PC-9 (cell line): ENCODE measurements at regions not wholly inside any gene's neighbourhood (a gene's known extent, or its start where the extent isn't known, plus 50 kb on each side); places are given as distances from the start of the nearest gene placed in this dataset.

Experiments used
- BruUV-seq: library from RNA; stranded (reverse); fragments of 400-500 nt; replicated peaks from 2 replicates; lab custom pipeline; 2021; lab: Mats Ljungman, UMichigan
- CTCF ChIA-PET: fragments of 300-600 bp; sonication (Branson Sonifier 250); formaldehyde crosslinking; loops from one replicate; lab custom pipeline; 2022; ENCODE audit warnings: antibody characterized with exemption; lab: Charles Lee
- POLR2A ChIA-PET: fragments of 300-600 bp; sonication (Branson Sonifier 250); formaldehyde crosslinking; loops from one replicate; lab custom pipeline; 2022; ENCODE audit warnings: antibody characterized with exemption; ENCODE audit not compliant: unreplicated experiment; lab: Charles Lee
- DNase-seq, 2 experiments: peaks; one replicate each; pipeline versions ENCODE4 v3.0.0 to v3.0.0-alpha.2; 2015 to 2022; ENCODE audit warnings: mixed read lengths in 1 of 2
- H2AFZ ChIP-seq: fragments of 200-600 bp; sonication (generic); 2 replicates; pipeline ENCODE4 v1.8.1; 2017; ENCODE audit warnings: antibody characterized with exemption
- H3F3A ChIP-seq: fragments of 200-600 bp; sonication (generic); 2 replicates; pipeline ENCODE4 v1.8.1; 2017; ENCODE audit warnings: antibody characterized with exemption, mild to moderate bottlenecking, low read depth; ENCODE audit not compliant: insufficient read depth
- H3K27ac ChIP-seq: fragments of 200-600 bp; sonication (generic); 2 replicates; pipeline ENCODE4 v1.6.1; 2016; ENCODE audit warnings: mixed run types
- H3K27me3 ChIP-seq: fragments of 200-600 bp; sonication (generic); 2 replicates; pipeline ENCODE4 v1.6.1; 2016; ENCODE audit warnings: low read depth, mixed run types; ENCODE audit not compliant: insufficient read depth
- H3K36me3 ChIP-seq: fragments of 200-600 bp; sonication (generic); 2 replicates; pipeline ENCODE4 v1.6.1; 2016; ENCODE audit warnings: low read depth, mixed run types
- H3K4me1 ChIP-seq: fragments of 200-600 bp; sonication (generic); replicated peaks from 2 replicates; pipeline ENCODE4 v1.6.1; 2016; ENCODE audit warnings: mixed run types; ENCODE audit not compliant: insufficient read depth
- H3K4me2 ChIP-seq: fragments of 200-600 bp; sonication (generic); 2 replicates; pipeline ENCODE4 v1.6.1; 2017; ENCODE audit warnings: mixed run types
- H3K4me3 ChIP-seq: fragments of 200-600 bp; sonication (generic); 2 replicates; pipeline ENCODE4 v1.6.1; 2016; ENCODE audit warnings: mixed run types
- H3K79me2 ChIP-seq: fragments of 200-600 bp; sonication (generic); 2 replicates; pipeline ENCODE4 v1.6.1; 2017; ENCODE audit warnings: low read depth, mixed run types
- H3K9me2 ChIP-seq: fragments of 200-600 bp; sonication (generic); 2 replicates; pipeline ENCODE4 v1.8.1; 2017; ENCODE audit warnings: mild to moderate bottlenecking; ENCODE audit not compliant: insufficient read depth
- H3K9me3 ChIP-seq: fragments of 200-600 bp; sonication (generic); 2 replicates; pipeline ENCODE4 v1.8.1; 2016; ENCODE audit warnings: low read depth; ENCODE audit not compliant: insufficient read depth
- H4K20me1 ChIP-seq: fragments of 200-600 bp; sonication (generic); 2 replicates; pipeline ENCODE4 v1.8.1; 2017; ENCODE audit not compliant: insufficient read depth
- CTCF ChIP-seq: fragments of 200-600 bp; sonication (generic); conservative IDR thresholded peaks from 2 replicates; pipeline ENCODE4 v1.6.1; 2017; ENCODE audit warnings: mixed run types, antibody characterized with exemption, mild to moderate bottlenecking, moderate library complexity
- EZH2 ChIP-seq: fragments of 200-600 bp; sonication (generic); IDR thresholded peaks from 2 replicates; pipeline ENCODE4 v1.8.0; 2017; ENCODE audit warnings: antibody characterized with exemption, low read depth
- intact Hi-C: fragments of 100-400 bp; cut with micrococcal nuclease; formaldehyde crosslinking; loops from one replicate; pipeline ENCODE4 v1.10.0; 2022; ENCODE audit not compliant: unreplicated experiment

- Histone ChIP-seq H3F3A (no peaks in the 10 kb centered on the region; the same call in 1 of the 2 replicates), H3K79me2 (no peaks in the 10 kb centered on the region), H3K27ac (no peak overlapping the region), H3K9me2 (no peaks in the 10 kb centered on the region), H2AFZ (no peak overlapping the region), H3K27me3 (no peaks in the 10 kb centered on the region), H3K9me3 (no peaks in the 10 kb centered on the region), H3K4me3 (no peak overlapping the region), H3K4me1 (peaks cover 6% of the 10 kb centered on the region), H3K36me3 (no peaks in the 10 kb centered on the region), H3K4me2 (no peak overlapping the region), H4K20me1 (no peaks in the 10 kb centered on the region)
- DNase-seq, result no peak
- intact Hi-C loops, result no loop called here
- ChIA-PET CTCF (no interaction called here), POLR2A (no interaction called here)
- no peak for TF ChIP-seq EZH2
- TF ChIP-seq CTCF, result no peak
- no TSS peak for BruUV-seq
Measured at GRCh38 chr6:21367148-21367547, 226.4 kb upstream of the SOX4 start.

DNA sequence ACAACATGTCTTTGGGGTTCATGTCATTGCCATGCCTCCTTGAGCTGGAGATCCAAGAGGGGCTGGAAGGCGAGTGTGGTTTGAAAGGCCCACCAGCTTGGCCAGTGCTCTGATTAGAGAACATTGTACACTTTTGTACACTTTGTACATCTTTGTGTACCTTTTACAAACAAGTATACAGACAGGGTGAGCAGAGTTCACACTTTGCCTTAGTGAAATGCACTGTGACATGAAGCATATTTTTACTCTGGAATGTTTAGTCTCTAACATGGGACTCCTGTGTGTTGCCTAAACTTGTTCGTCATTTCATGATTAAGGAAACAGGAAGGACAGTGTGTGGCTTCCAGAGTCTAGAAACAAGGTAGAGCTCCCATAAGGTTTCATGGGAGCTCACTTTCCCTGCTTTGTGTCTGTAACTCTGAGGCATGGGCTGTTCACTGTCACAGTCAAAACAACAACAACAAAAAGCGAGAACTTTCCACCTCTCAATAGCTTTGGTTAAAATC, 225.8 kb upstream of the SOX4 start:
- no peaks in the 10 kb centered on the region for H3K27me3 ChIP-seq
- no peak overlapping the region for H2AFZ ChIP-seq
- no peaks in the 10 kb centered on the region for H4K20me1 ChIP-seq
- H3K36me3 ChIP-seq, result no peaks in the 10 kb centered on the region
- H3K9me2 ChIP-seq, result no peaks in the 10 kb centered on the region
- TF ChIP-seq CTCF (no peak), EZH2 (no peak)
- no peaks in the 10 kb centered on the region for H3K79me2 ChIP-seq
- H3K9me3 ChIP-seq, result no peaks in the 10 kb centered on the region
- H3K4me3 ChIP-seq, result no peak overlapping the region
- POLR2A ChIA-PET, result no interaction called here
- H3K4me1 ChIP-seq, result peaks cover 8% of the 10 kb centered on the region
- H3F3A ChIP-seq, result no peaks in the 10 kb centered on the region; the same call in 1 of the 2 replicates
- DNase-seq, result no peak
- CTCF ChIA-PET, result no interaction called here
- intact Hi-C loops, result no loop called here
- BruUV-seq, result no TSS peak
- H3K27ac ChIP-seq, result no peak overlapping the region
- no peak overlapping the region for H3K4me2 ChIP-seq

DNA sequence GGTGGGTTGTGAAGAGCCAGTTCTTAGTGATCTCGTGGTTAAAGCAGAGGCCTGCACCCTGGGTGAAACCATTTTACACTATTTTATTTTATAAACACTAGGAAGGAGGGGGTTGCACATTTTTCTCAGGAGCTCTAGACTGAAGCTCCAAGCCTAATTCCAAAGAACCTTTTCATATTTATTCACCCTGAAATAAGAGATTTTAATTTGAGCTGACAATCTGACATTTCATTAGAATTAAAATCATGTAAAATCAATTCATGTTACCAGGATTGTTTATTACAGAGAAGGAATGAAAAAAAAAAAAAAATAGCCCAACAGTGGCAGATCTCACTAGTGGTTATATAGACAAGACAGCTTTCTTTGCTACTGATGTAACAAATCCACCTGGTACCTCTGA, 222.5 kb upstream of the SOX4 start:
- H3K4me3 ChIP-seq, result no peak overlapping the region
- H3K27me3 ChIP-seq, result no peaks in the 10 kb centered on the region
- H3K4me1 ChIP-seq, result peaks cover 8% of the 10 kb centered on the region
- H3K9me3 ChIP-seq, result no peaks in the 10 kb centered on the region
- intact Hi-C loops, result no loop called here
- H3K36me3 ChIP-seq, result no peaks in the 10 kb centered on the region
- no peak overlapping the region for H3K27ac ChIP-seq
- POLR2A ChIA-PET, result interaction anchor here (0.5 to 0.6 kb wide), 2 partner anchors 38 to 217 kb away, joined by 5 read pairs; no protein-coding TSS in a partner anchor
- H3K4me2 ChIP-seq, result no peak overlapping the region
- H3K9me2 ChIP-seq, result no peaks in the 10 kb centered on the region
- H3K79me2 ChIP-seq, result no peaks in the 10 kb centered on the region
- BruUV-seq, result no TSS peak
- no peak overlapping the region for H2AFZ ChIP-seq
- TF ChIP-seq EZH2 (no peak), CTCF (no peak)
- DNase-seq, result no peak
- H3F3A ChIP-seq, result no peaks in the 10 kb centered on the region; the same call in 1 of the 2 replicates
- no peaks in the 10 kb centered on the region for H4K20me1 ChIP-seq
- CTCF ChIA-PET, result interaction anchor here (0.7 kb wide), 1 partner anchor 1525 kb away, joined by 7 read pairs; no protein-coding TSS in a partner anchor
